WTC11 (cell line): ENCODE measurements at regions not wholly inside any gene's neighbourhood (a gene's known extent, or its start where the extent isn't known, plus 50 kb on each side); places are given as distances from the start of the nearest gene placed in this dataset.

ENCODE experiments used
- CBFB ChIP-seq: sonication (generic); formaldehyde crosslinking; IDR thresholded peaks from 2 replicates; pipeline ENCODE4 v1.8.1; 2022; ENCODE audit warnings: mild to moderate bottlenecking, low read depth, missing genetic modification reagents
- ZNF416 ChIP-seq: fragments of 250-450 bp; sonication (Bioruptor Pico); IDR thresholded peaks from 2 replicates; pipeline ENCODE4 v1.9.0; 2021; ENCODE audit warnings: mild to moderate bottlenecking, inconsistent platforms
- TF ChIP-seq, protein P1 (sequence below): fragments of 200-600 bp; IDR thresholded peaks from 2 replicates; pipeline ENCODE4 v1.8.0; 2022; ENCODE audit warnings: antibody characterized with exemption
- TF ChIP-seq, protein P2 (sequence below): sonication (generic); formaldehyde crosslinking; IDR thresholded peaks from 2 replicates; pipeline ENCODE4 v1.8.0; 2022; ENCODE audit warnings: mild to moderate bottlenecking, missing genetic modification reagents

DNA sequence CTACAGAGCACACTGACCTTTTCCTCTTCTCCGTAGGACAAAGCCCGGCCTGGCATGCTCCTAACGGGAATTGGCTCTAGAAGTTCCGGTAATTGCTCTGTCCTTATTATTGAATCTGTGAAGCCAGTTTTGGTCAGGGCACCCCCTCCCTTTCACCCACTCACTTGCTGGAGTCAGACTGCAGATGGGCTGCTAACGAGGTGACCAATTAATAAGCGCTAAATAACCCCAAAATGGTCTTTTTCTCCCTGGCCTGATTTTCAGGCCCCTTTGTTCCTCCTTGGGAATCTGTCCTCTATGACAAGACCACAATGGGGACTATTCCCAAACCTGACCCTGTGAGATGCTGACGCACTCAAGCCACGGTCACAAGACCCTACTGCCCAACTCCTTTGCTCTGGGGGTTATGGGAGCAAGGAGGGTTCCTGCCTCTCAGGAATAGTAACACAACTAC, 610.0 kb upstream of the CADM1 start:
- TF ChIP-seq, protein P1, sequence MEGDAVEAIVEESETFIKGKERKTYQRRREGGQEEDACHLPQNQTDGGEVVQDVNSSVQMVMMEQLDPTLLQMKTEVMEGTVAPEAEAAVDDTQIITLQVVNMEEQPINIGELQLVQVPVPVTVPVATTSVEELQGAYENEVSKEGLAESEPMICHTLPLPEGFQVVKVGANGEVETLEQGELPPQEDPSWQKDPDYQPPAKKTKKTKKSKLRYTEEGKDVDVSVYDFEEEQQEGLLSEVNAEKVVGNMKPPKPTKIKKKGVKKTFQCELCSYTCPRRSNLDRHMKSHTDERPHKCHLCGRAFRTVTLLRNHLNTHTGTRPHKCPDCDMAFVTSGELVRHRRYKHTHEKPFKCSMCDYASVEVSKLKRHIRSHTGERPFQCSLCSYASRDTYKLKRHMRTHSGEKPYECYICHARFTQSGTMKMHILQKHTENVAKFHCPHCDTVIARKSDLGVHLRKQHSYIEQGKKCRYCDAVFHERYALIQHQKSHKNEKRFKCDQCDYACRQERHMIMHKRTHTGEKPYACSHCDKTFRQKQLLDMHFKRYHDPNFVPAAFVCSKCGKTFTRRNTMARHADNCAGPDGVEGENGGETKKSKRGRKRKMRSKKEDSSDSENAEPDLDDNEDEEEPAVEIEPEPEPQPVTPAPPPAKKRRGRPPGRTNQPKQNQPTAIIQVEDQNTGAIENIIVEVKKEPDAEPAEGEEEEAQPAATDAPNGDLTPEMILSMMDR, result no peak
- TF ChIP-seq ZNF416 (CRISPR knock-in tag) (no peak), CBFB (CRISPR knock-in tag) (no peak)
- TF ChIP-seq, protein P2, sequence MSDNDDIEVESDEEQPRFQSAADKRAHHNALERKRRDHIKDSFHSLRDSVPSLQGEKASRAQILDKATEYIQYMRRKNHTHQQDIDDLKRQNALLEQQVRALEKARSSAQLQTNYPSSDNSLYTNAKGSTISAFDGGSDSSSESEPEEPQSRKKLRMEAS (CRISPR knock-in tag), result no peak
